Astrocyte (in vitro differentiated cells and primary cell): ENCODE measurements at regions not wholly inside any gene's neighbourhood (a gene's known extent, or its start where the extent isn't known, plus 50 kb on each side); places are given as distances from the start of the nearest gene placed in this dataset.
A peak's percentile ranks its signal among the peaks of the same experiment; 100 is the strongest.

ENCODE experiments used
- DNase-seq: peaks from one replicate; pipeline ENCODE4 v3.0.0-alpha.2; 2010; ENCODE audit warnings: low read depth
- FAIRE-seq: peaks from 2 replicates; lab custom pipeline; 2011; peaks lifted over from hg19 to GRCh38; lab: Jason Lieb, UNC
- H2AFZ ChIP-seq: 2 replicates; pipeline ENCODE4 v1.6.0; 2012; ENCODE audit warnings: low read depth, low read length, inconsistent platforms
- H3K27ac ChIP-seq: 2 replicates; pipeline ENCODE4 v1.5.1; 2011; ENCODE audit warnings: low read depth, low read length, inconsistent platforms
- H3K27me3 ChIP-seq: 2 replicates; pipeline ENCODE4 v1.6.0; 2011; ENCODE audit warnings: low read length, inconsistent platforms; ENCODE audit not compliant: insufficient read depth
- H3K36me3 ChIP-seq: 2 replicates; pipeline ENCODE4 v1.5.1; 2011; ENCODE audit warnings: low read length, inconsistent platforms; ENCODE audit not compliant: insufficient read depth
- H3K4me1 ChIP-seq: 2 replicates; pipeline ENCODE4 v1.5.1; 2011; ENCODE audit warnings: low read length, inconsistent platforms; ENCODE audit not compliant: insufficient read depth
- H3K4me2 ChIP-seq: 2 replicates; pipeline ENCODE4 v1.6.0; 2012; ENCODE audit warnings: low read length, inconsistent platforms
- H3K4me3 ChIP-seq: 2 replicates; pipeline ENCODE4 v1.5.1; 2011; ENCODE audit warnings: low read depth, mild to moderate bottlenecking, low read length, inconsistent platforms; ENCODE audit not compliant: insufficient read depth
- H3K79me2 ChIP-seq: 2 replicates; pipeline ENCODE4 v1.6.0; 2012; ENCODE audit warnings: mild to moderate bottlenecking, low read length, inconsistent platforms; ENCODE audit not compliant: insufficient read depth
- H3K9ac ChIP-seq: 2 replicates; pipeline ENCODE4 v1.6.0; 2012; ENCODE audit warnings: mild to moderate bottlenecking, low read length, inconsistent platforms
- H3K9me3 ChIP-seq: 2 replicates; pipeline ENCODE4 v1.5.1; 2012; ENCODE audit warnings: low read depth, mild to moderate bottlenecking, low read length, inconsistent platforms; ENCODE audit not compliant: insufficient read depth
- H4K20me1 ChIP-seq: 2 replicates; pipeline ENCODE4 v1.6.0; 2012; ENCODE audit warnings: low read length, inconsistent platforms; ENCODE audit not compliant: insufficient read depth
- H3K27ac Mint-ChIP-seq: one replicate; pipeline ENCODE4 v1.8.0; 2021; ENCODE audit warnings: mild to moderate bottlenecking, mixed read lengths; ENCODE audit not compliant: unreplicated experiment
- H3K27me3 Mint-ChIP-seq: one replicate; pipeline ENCODE4 v1.8.0; 2021; ENCODE audit warnings: low read depth, mixed read lengths; ENCODE audit not compliant: unreplicated experiment
- H3K36me3 Mint-ChIP-seq: one replicate; pipeline ENCODE4 v1.8.0; 2021; ENCODE audit warnings: low read depth, mixed read lengths; ENCODE audit not compliant: unreplicated experiment
- H3K4me1 Mint-ChIP-seq: one replicate; pipeline ENCODE4 v1.8.0; 2021; ENCODE audit warnings: low read depth, mixed read lengths; ENCODE audit not compliant: unreplicated experiment
- H3K4me3 Mint-ChIP-seq: one replicate; pipeline ENCODE4 v1.8.0; 2021; ENCODE audit warnings: mild to moderate bottlenecking, moderate library complexity, mixed read lengths; ENCODE audit not compliant: unreplicated experiment
- H3K9me3 Mint-ChIP-seq: one replicate; pipeline ENCODE4 v1.8.0; 2021; ENCODE audit warnings: mild to moderate bottlenecking, mixed read lengths; ENCODE audit not compliant: unreplicated experiment
- EZH2 ChIP-seq: IDR thresholded peaks from 2 replicates; pipeline ENCODE4 v1.6.1; 2012; ENCODE audit warnings: mild to moderate bottlenecking, low read length, inconsistent platforms; ENCODE audit not compliant: insufficient read depth
- TF ChIP-seq, protein P1 (sequence below): IDR thresholded peaks from 2 replicates; pipeline ENCODE4 v1.5.1; 2011; ENCODE audit warnings: low read depth, mild to moderate bottlenecking, inconsistent platforms, low read length, moderate library complexity; ENCODE audit not compliant: insufficient read depth

DNA sequence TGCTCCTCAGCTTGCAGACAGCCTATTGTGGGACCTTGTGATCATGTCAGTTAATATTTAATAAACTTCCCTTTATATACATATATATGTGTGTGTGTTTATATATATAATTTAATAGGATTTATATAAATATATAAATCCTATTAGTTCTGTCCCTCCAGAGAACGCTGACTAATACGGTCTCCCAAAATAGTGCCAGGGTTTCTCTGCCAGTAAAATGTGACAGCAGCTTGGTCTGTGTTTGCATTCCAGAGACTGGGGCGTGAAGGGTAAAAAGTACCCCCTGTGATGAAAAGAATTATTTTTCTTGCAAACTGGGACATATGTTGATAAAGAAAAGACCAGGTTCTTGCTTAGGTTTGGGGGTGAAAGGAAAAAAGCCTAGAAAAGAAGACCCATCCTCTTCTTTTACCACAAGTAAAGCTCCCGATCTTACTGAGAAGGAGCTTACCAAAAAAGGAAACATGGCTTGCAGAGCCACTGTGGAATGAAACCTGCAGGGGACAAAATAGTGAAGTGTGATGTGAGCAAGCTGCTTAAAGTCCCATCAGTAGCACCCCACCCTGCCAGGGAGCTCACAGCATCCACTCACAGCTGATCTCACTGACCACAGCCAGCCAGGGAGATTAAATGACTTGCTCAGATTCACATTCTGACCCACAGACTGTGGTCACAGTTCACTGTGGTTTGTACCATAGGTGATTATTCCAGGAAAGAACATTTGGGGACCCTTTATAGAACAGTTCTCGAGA is 110.9 kb upstream of the RMP24 start:
- peak overlapping the region; percentile 64 for H3K4me2 ChIP-seq
- H3K79me2 ChIP-seq = no peaks in the 10 kb centered on the region
- DNase-seq = peak; percentile 45
- no peak overlapping the region for H3K9ac ChIP-seq
- no peaks in the 10 kb centered on the region for H3K9me3 ChIP-seq
- no peak overlapping the region for H3K4me3 ChIP-seq
- H3K36me3 ChIP-seq = no peaks in the 10 kb centered on the region
- peaks cover 2% of the 10 kb centered on the region for H3K27me3 Mint-ChIP-seq
- peaks cover 24% of the 10 kb centered on the region for H3K4me1 Mint-ChIP-seq
- H3K9me3 Mint-ChIP-seq = peaks cover 7% of the 10 kb centered on the region
- FAIRE-seq = no peak
- no peaks in the 10 kb centered on the region for H3K36me3 Mint-ChIP-seq
- H4K20me1 ChIP-seq = no peaks in the 10 kb centered on the region
- H3K27me3 ChIP-seq = no peaks in the 10 kb centered on the region
- no peak overlapping the region for H3K4me3 Mint-ChIP-seq
- peak overlapping the region; percentile 35 for H3K27ac ChIP-seq
- H3K4me1 ChIP-seq = peaks cover 9% of the 10 kb centered on the region
- TF ChIP-seq, protein P1, sequence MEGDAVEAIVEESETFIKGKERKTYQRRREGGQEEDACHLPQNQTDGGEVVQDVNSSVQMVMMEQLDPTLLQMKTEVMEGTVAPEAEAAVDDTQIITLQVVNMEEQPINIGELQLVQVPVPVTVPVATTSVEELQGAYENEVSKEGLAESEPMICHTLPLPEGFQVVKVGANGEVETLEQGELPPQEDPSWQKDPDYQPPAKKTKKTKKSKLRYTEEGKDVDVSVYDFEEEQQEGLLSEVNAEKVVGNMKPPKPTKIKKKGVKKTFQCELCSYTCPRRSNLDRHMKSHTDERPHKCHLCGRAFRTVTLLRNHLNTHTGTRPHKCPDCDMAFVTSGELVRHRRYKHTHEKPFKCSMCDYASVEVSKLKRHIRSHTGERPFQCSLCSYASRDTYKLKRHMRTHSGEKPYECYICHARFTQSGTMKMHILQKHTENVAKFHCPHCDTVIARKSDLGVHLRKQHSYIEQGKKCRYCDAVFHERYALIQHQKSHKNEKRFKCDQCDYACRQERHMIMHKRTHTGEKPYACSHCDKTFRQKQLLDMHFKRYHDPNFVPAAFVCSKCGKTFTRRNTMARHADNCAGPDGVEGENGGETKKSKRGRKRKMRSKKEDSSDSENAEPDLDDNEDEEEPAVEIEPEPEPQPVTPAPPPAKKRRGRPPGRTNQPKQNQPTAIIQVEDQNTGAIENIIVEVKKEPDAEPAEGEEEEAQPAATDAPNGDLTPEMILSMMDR = no peak
- no peak for TF ChIP-seq EZH2
- H2AFZ ChIP-seq = no peak overlapping the region
- H3K27ac Mint-ChIP-seq = peak overlapping the region; percentile 83

DNA sequence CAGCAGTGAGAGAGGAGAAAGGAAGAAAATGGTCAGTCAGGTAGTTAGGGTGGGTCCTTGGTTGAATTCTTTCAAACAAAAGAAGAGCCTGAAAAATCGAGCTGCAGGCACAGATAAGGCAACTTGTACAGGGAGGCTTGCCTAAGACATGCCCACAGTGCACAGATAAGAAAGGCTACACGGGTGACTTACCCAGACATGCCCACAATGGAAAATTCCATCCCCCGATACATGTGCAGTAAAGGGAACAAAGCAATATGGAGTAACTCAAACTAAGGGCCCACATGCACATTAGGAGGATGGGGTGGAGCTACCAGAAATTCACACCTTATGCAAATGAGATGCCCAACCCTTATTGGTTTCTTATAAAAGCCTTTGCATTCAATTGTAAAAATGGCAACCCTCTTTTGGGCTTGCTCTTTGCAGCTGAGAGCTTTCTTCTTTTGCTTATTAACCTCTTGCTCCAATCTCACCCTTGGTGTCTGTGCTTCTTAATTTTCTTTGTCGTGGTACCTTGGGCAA is 110.3 kb upstream of the RMP24 start:
- FAIRE-seq (no peak), DNase-seq (peak; percentile 10)
- Histone ChIP-seq H3K36me3 (no peaks in the 10 kb centered on the region), H3K79me2 (no peaks in the 10 kb centered on the region), H4K20me1 (no peaks in the 10 kb centered on the region), H3K27ac (peak overlapping the region; percentile 35), H3K9ac (no peak overlapping the region), H3K9me3 (no peaks in the 10 kb centered on the region), H2AFZ (no peak overlapping the region), H3K4me2 (peak overlapping the region; percentile 64), H3K27me3 (no peaks in the 10 kb centered on the region), H3K4me1 (peaks cover 9% of the 10 kb centered on the region), H3K4me3 (no peak overlapping the region)
- Mint-ChIP-seq H3K4me1 (peaks cover 24% of the 10 kb centered on the region), H3K27me3 (peaks cover 2% of the 10 kb centered on the region), H3K9me3 (peaks cover 5% of the 10 kb centered on the region), H3K4me3 (no peak overlapping the region), H3K27ac (peak overlapping the region; percentile 83), H3K36me3 (no peaks in the 10 kb centered on the region)
- TF ChIP-seq EZH2 = no peak
- TF ChIP-seq, protein P1 = no peak

DNA sequence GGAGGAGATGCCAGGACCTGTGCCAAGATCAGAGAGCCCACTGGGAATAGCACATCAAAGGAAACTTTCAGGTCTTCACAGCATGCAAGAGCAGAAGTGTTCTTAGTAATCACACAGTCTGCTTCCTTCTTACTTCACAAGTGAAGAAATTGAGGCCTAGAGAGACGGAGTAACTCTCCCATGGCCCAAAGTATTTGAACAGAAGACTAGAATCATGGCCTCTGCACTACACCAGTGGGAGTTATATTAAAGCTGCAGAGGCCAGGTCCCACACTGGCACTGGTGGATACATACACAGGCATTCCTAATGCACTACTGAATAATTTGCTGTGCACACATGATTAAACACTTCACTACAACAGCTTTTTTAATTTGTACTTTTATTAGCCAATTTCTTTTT is 107.6 kb upstream of the RMP24 start:
- TF ChIP-seq, protein P1 = no peak
- no peak for TF ChIP-seq EZH2

More for the DNA sequence above, 107.6 kb upstream of the RMP24 start:
- Histone ChIP-seq H3K9me3 (no peaks in the 10 kb centered on the region), H3K27me3 (no peaks in the 10 kb centered on the region), H3K4me3 (no peak overlapping the region), H3K36me3 (no peaks in the 10 kb centered on the region), H3K9ac (no peak overlapping the region), H3K27ac (no peak overlapping the region), H4K20me1 (no peaks in the 10 kb centered on the region), H2AFZ (no peak overlapping the region), H3K79me2 (no peaks in the 10 kb centered on the region), H3K4me2 (no peak overlapping the region), H3K4me1 (peaks cover 9% of the 10 kb centered on the region)
- Mint-ChIP-seq H3K27me3 (no peaks in the 10 kb centered on the region), H3K4me1 (peaks cover 24% of the 10 kb centered on the region), H3K9me3 (peaks cover 3% of the 10 kb centered on the region), H3K36me3 (no peaks in the 10 kb centered on the region), H3K4me3 (no peak overlapping the region), H3K27ac (no peak overlapping the region)
- DNase-seq = no peak
- FAIRE-seq = no peak
